WTC11 (cell line): ENCODE measurements at regions not wholly inside any gene's neighbourhood (a gene's known extent, or its start where the extent isn't known, plus 50 kb on each side); places are given as distances from the start of the nearest gene placed in this dataset.

ENCODE experiments used
- ATAC-seq: fragments of 200-7000 bp; cut with Tn5 transposase; 2 replicates; pipeline ENCODE4 v1.10.0; 2021; ENCODE audit warnings: mild to moderate bottlenecking, moderate library complexity
- CTCF ChIA-PET: fragments of 300-600 bp; sonication (Branson Sonifier 250); formaldehyde crosslinking; loops from one replicate; lab custom pipeline; 2021; ENCODE audit warnings: antibody characterized with exemption; lab: Charles Lee
- POLR2A ChIA-PET: fragments of 350-600 bp; sonication (Branson Sonifier 250); formaldehyde crosslinking; loops from one replicate; lab custom pipeline; 2021; ENCODE audit warnings: antibody characterized with exemption; lab: Charles Lee
- DNase-seq: peaks from one replicate; pipeline ENCODE4 v3.0.0; 2021; ENCODE audit warnings: low spot score
- H3K27ac Mint-ChIP-seq: 2 replicates; pipeline ENCODE4 v1.8.0; 2021; ENCODE audit warnings: mixed read lengths
- H3K27me3 Mint-ChIP-seq: 2 replicates; pipeline ENCODE4 v1.8.0; 2021; ENCODE audit warnings: low read depth, mild to moderate bottlenecking, moderate library complexity, mixed read lengths
- H3K36me3 Mint-ChIP-seq: 2 replicates; pipeline ENCODE4 v1.8.0; 2021; ENCODE audit warnings: mixed read lengths
- H3K4me1 Mint-ChIP-seq: 2 replicates; pipeline ENCODE4 v1.8.0; 2022; ENCODE audit warnings: mixed read lengths
- H3K4me3 Mint-ChIP-seq: 2 replicates; pipeline ENCODE4 v1.8.0; 2021; ENCODE audit warnings: mild to moderate bottlenecking, moderate library complexity, mixed read lengths
- H3K9me3 Mint-ChIP-seq: 2 replicates; pipeline ENCODE4 v1.8.0; 2021; ENCODE audit warnings: mixed read lengths
- AFF4 ChIP-seq: sonication (generic); formaldehyde crosslinking; IDR thresholded peaks from 2 replicates; pipeline ENCODE4 v1.8.1; 2023; ENCODE audit warnings: mild to moderate bottlenecking, missing genetic modification reagents, borderline replicate concordance
- ATF1 ChIP-seq: sonication (generic); formaldehyde crosslinking; IDR thresholded peaks from 2 replicates; pipeline ENCODE4 v1.8.1; 2023; ENCODE audit warnings: mild to moderate bottlenecking, moderate library complexity, missing genetic modification reagents
- CDX4 ChIP-seq: fragments of 250-450 bp; sonication (Bioruptor Pico); IDR thresholded peaks from 2 replicates; pipeline ENCODE4 v1.9.0; 2021; ENCODE audit warnings: moderate library complexity, mild to moderate bottlenecking, inconsistent platforms, borderline replicate concordance
- CREB1 ChIP-seq: sonication (generic); formaldehyde crosslinking; IDR thresholded peaks from 2 replicates; pipeline ENCODE4 v1.8.0; 2023; ENCODE audit warnings: mild to moderate bottlenecking, missing genetic modification reagents
- CREM ChIP-seq: sonication (generic); formaldehyde crosslinking; IDR thresholded peaks from 2 replicates; pipeline ENCODE4 v1.8.1; 2022; ENCODE audit warnings: mild to moderate bottlenecking, missing genetic modification reagents, moderate library complexity
- CTCF ChIP-seq: fragments of 200-600 bp; IDR thresholded peaks from 2 replicates; pipeline ENCODE4 v1.8.0; 2022; ENCODE audit warnings: antibody characterized with exemption
- ESRRA ChIP-seq: sonication (generic); formaldehyde crosslinking; IDR thresholded peaks from 2 replicates; pipeline ENCODE4 v1.8.1; 2022; ENCODE audit warnings: mild to moderate bottlenecking, missing genetic modification reagents, borderline replicate concordance
- ETV6 ChIP-seq: sonication (generic); formaldehyde crosslinking; IDR thresholded peaks from 2 replicates; pipeline ENCODE4 v1.8.1; 2022; ENCODE audit warnings: mild to moderate bottlenecking, missing genetic modification reagents
- FOXJ3 ChIP-seq: sonication (generic); formaldehyde crosslinking; IDR thresholded peaks from 2 replicates; pipeline ENCODE4 v1.9.0; 2021; ENCODE audit warnings: missing genetic modification reagents, mild to moderate bottlenecking, borderline replicate concordance
- MXD4 ChIP-seq: fragments of 250-450 bp; sonication (Bioruptor Pico); IDR thresholded peaks from 2 replicates; pipeline ENCODE4 v1.8.0; 2021; ENCODE audit warnings: mild to moderate bottlenecking, moderate library complexity, borderline replicate concordance
- NFYB ChIP-seq: sonication (generic); formaldehyde crosslinking; conservative IDR thresholded peaks from 2 replicates; pipeline ENCODE4 v1.8.0; 2022; ENCODE audit warnings: low read depth, missing genetic modification reagents
- NR1H2 ChIP-seq: sonication (generic); formaldehyde crosslinking; IDR thresholded peaks from 2 replicates; pipeline ENCODE4 v1.9.0; 2021; ENCODE audit warnings: mild to moderate bottlenecking, moderate library complexity, missing genetic modification reagents
- PRRX2 ChIP-seq: fragments of 250-450 bp; sonication (Bioruptor Pico); IDR thresholded peaks from 2 replicates; pipeline ENCODE4 v1.8.0; 2021; ENCODE audit warnings: mild to moderate bottlenecking
- SMAD4 ChIP-seq: sonication (generic); formaldehyde crosslinking; IDR thresholded peaks from 2 replicates; pipeline ENCODE4 v1.8.0; 2022; ENCODE audit warnings: mild to moderate bottlenecking, missing genetic modification reagents
- STAT6 ChIP-seq: sonication (generic); formaldehyde crosslinking; conservative IDR thresholded peaks from 2 replicates; pipeline ENCODE4 v1.8.1; 2023; ENCODE audit warnings: mild to moderate bottlenecking, low read depth, missing genetic modification reagents, moderate library complexity
- ZNF416 ChIP-seq: fragments of 250-450 bp; sonication (Bioruptor Pico); IDR thresholded peaks from 2 replicates; pipeline ENCODE4 v1.9.0; 2021; ENCODE audit warnings: mild to moderate bottlenecking, inconsistent platforms
- ZNF423 ChIP-seq: fragments of 250-450 bp; sonication (Bioruptor Pico); IDR thresholded peaks from 2 replicates; pipeline ENCODE4 v2.1.2; 2022; ENCODE audit warnings: mild to moderate bottlenecking, moderate library complexity
- TF ChIP-seq, protein P1 (sequence below): sonication (generic); formaldehyde crosslinking; IDR thresholded peaks from 2 replicates; pipeline ENCODE4 v1.8.1; 2023; ENCODE audit warnings: mild to moderate bottlenecking, missing genetic modification reagents, moderate library complexity
- TF ChIP-seq, protein P2 (sequence below): sonication (generic); formaldehyde crosslinking; conservative IDR thresholded peaks from 2 replicates; pipeline ENCODE4 v1.8.1; 2022; ENCODE audit warnings: mild to moderate bottlenecking, missing genetic modification reagents
- TF ChIP-seq, protein P3 (sequence below): sonication (generic); formaldehyde crosslinking; IDR thresholded peaks from 2 replicates; pipeline ENCODE4 v1.8.0; 2022; ENCODE audit warnings: mild to moderate bottlenecking, missing genetic modification reagents

GRCh38 chr20:37611852-37612251 lies 82.0 kb upstream of the CTNNBL1 start:
- DNase-seq: no peak
- ATAC-seq: no peak
- H3K27me3 Mint-ChIP-seq: no peaks in the 10 kb centered on the region
- H3K27ac Mint-ChIP-seq: no peak overlapping the region
- no peaks in the 10 kb centered on the region for H3K36me3 Mint-ChIP-seq
- no peaks in the 10 kb centered on the region for H3K9me3 Mint-ChIP-seq
- POLR2A ChIA-PET: no interaction called here
- H3K4me1 Mint-ChIP-seq: no peaks in the 10 kb centered on the region
- H3K4me3 Mint-ChIP-seq: no peak overlapping the region
- no peak for TF ChIP-seq ZNF416 (CRISPR knock-in tag)
- TF ChIP-seq AFF4: no peak
- TF ChIP-seq CREB1 (CRISPR knock-in tag): no peak
- no peak for TF ChIP-seq NFYB
- no peak for TF ChIP-seq MXD4 (CRISPR knock-in tag)
- no peak for TF ChIP-seq STAT6
- TF ChIP-seq ETV6 (CRISPR knock-in tag): no peak
- TF ChIP-seq CDX4: no peak
- TF ChIP-seq ZNF423 (CRISPR knock-in tag): no peak
- TF ChIP-seq CREM (CRISPR knock-in tag): no peak
- TF ChIP-seq PRRX2 (CRISPR knock-in tag): no peak
- TF ChIP-seq, protein P1, sequence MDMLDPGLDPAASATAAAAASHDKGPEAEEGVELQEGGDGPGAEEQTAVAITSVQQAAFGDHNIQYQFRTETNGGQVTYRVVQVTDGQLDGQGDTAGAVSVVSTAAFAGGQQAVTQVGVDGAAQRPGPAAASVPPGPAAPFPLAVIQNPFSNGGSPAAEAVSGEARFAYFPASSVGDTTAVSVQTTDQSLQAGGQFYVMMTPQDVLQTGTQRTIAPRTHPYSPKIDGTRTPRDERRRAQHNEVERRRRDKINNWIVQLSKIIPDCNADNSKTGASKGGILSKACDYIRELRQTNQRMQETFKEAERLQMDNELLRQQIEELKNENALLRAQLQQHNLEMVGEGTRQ: no peak
- TF ChIP-seq, protein P2, sequence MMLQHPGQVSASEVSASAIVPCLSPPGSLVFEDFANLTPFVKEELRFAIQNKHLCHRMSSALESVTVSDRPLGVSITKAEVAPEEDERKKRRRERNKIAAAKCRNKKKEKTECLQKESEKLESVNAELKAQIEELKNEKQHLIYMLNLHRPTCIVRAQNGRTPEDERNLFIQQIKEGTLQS: no peak
- TF ChIP-seq ESRRA: no peak
- TF ChIP-seq ATF1 (CRISPR knock-in tag): no peak
- TF ChIP-seq, protein P3, sequence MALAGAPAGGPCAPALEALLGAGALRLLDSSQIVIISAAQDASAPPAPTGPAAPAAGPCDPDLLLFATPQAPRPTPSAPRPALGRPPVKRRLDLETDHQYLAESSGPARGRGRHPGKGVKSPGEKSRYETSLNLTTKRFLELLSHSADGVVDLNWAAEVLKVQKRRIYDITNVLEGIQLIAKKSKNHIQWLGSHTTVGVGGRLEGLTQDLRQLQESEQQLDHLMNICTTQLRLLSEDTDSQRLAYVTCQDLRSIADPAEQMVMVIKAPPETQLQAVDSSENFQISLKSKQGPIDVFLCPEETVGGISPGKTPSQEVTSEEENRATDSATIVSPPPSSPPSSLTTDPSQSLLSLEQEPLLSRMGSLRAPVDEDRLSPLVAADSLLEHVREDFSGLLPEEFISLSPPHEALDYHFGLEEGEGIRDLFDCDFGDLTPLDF (CRISPR knock-in tag): no peak
- no peak for TF ChIP-seq NR1H2
- no peak for TF ChIP-seq FOXJ3
- TF ChIP-seq, all 79 proteins: peak for 0
- CTCF ChIA-PET: no interaction called here

DNA sequence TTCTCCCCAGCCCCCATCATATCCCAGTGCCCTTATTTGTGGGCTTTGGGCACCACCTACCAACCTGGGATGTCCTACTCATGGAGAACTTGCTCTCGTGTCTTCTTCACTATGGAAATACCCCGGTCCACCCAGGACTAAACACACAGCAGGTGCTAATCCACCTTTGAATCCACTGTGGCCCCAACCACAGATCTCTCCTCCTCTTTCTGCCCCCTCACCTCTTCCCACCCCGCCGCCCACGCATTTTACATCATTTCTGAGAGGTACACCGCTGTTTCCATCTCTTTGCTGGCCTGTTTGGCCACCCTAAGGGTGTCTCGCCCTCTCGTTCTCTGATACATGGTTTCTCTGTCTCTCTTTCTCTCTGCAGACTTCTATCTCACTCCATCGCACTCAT lies 82.5 kb upstream of the CTNNBL1 start:
- Mint-ChIP-seq H3K27me3 (no peaks in the 10 kb centered on the region), H3K4me1 (no peaks in the 10 kb centered on the region), H3K36me3 (no peaks in the 10 kb centered on the region), H3K4me3 (no peak overlapping the region), H3K27ac (no peak overlapping the region), H3K9me3 (no peaks in the 10 kb centered on the region)
- POLR2A ChIA-PET: no interaction called here
- no peak for DNase-seq
- ATAC-seq: no peak
- TF ChIP-seq CTCF: no peak
- TF ChIP-seq MXD4 (CRISPR knock-in tag): no peak
- TF ChIP-seq ETV6 (CRISPR knock-in tag): no peak
- TF ChIP-seq NR1H2: no peak
- TF ChIP-seq SMAD4 (CRISPR knock-in tag): no peak
- CTCF ChIA-PET: no interaction called here
